ENCODE measurements at regions not wholly inside any gene's neighbourhood (a gene's known extent, or its start where the extent isn't known, plus 50 kb on each side); places are given as distances from the start of the nearest gene placed in this dataset.

- no peak for TF ChIP-seq EP300 (IDR thresholded peaks at IDR 0.05)
- TF ChIP-seq CTCF (IDR thresholded peaks at IDR 0.05) = no peak
- TF ChIP-seq MYC (IDR thresholded peaks at IDR 0.05; ENCODE audit: borderline replicate concordance, low read length) = no peak
- no peak for TF ChIP-seq RAD21 (conservative IDR thresholded peaks at IDR 0.05 in 1 of 2, IDR thresholded peaks at IDR 0.05 in 1 of 2)
- no peak for TF ChIP-seq SREBF2 (IDR thresholded peaks at IDR 0.05)
- no peak for TF ChIP-seq HOXA7 (CRISPR knock-in tag; IDR thresholded peaks at IDR 0.05)
- TF ChIP-seq REST (IDR thresholded peaks at IDR 0.05) = no peak
- TF ChIP-seq ELK1 (IDR thresholded peaks at IDR 0.05; ENCODE audit: low read depth, low read length) = no peak
- no peak for TF ChIP-seq POLR2A (IDR thresholded peaks at IDR 0.05; ENCODE audit: low read length)
- no peak for TF ChIP-seq ESRRA (IDR thresholded peaks at IDR 0.05; ENCODE audit: borderline replicate concordance, low read length)
- TF ChIP-seq JUNB (IDR thresholded peaks at IDR 0.05) = no peak
- TF ChIP-seq KDM1A (IDR thresholded peaks at IDR 0.05; ENCODE audit: low read depth) = no peak
- no peak for TF ChIP-seq NFE2L2 (conservative IDR thresholded peaks at IDR 0.05; ENCODE audit: low read length)
- no peak for TF ChIP-seq PHF8 (IDR thresholded peaks at IDR 0.05; ENCODE audit: borderline replicate concordance, low read depth)
Measured at GRCh38 chr6:15874326-15874725, 211.5 kb upstream of the DTNBP1 start.

All from A549 (cell line).